SK-N-SH (cell line): ENCODE measurements at regions not wholly inside any gene's neighbourhood (a gene's known extent, or its start where the extent isn't known, plus 50 kb on each side); places are given as distances from the start of the nearest gene placed in this dataset.

Source experiments
- CTCF ChIA-PET: fragments of 300-600, 350-600 bp; formaldehyde crosslinking; extraction: SDS; loops from one replicate; lab custom pipeline; 2021; lab: Yijun Ruan, JAX
- POLR2A ChIA-PET: fragments of 350-600 bp; sonication (Branson Sonifier 250); formaldehyde crosslinking; extraction: SDS; loops from one replicate; lab custom pipeline; 2020; ENCODE audit warnings: antibody characterized with exemption, inconsistent platforms; lab: Yijun Ruan, JAX
- DNase-seq: peaks from one replicate; pipeline ENCODE4 v3.0.0; 2012
- H2AFZ ChIP-seq: fragments of 200-600 bp; sonication (generic); 2 replicates; pipeline ENCODE4 v1.8.1; 2016; ENCODE audit warnings: antibody characterized with exemption, mild to moderate bottlenecking, low read depth
- H3F3A ChIP-seq: fragments of 200-600 bp; sonication (generic); replicated peaks from 2 replicates; pipeline ENCODE3; 2016; ENCODE audit warnings: antibody characterized with exemption, mild to moderate bottlenecking; ENCODE audit not compliant: insufficient read depth
- H3K27ac ChIP-seq, 2 experiments: fragments of 200-500 bp in 1 of 2; fragments of 200-600 bp in 1 of 2; sonication (Bioruptor generic) in 1 of 2; sonication (generic), shearing (Covaris generic) in 1 of 2; 2 replicates each; pipeline versions ENCODE4 v1.5.1 to v1.6.1; 2014 to 2016; ENCODE audit warnings: low read depth in 2 of 2, inconsistent platforms in 1 of 2, low read length in 1 of 2, mild to moderate bottlenecking in 1 of 2, mixed read lengths in 1 of 2
- H3K27me3 ChIP-seq: fragments of 200-600 bp; sonication (generic), shearing (Covaris generic); 2 replicates; pipeline ENCODE4 v1.6.1; 2016; ENCODE audit warnings: mixed run types; ENCODE audit not compliant: insufficient read depth
- H3K36me3 ChIP-seq, 2 experiments: fragments of 200-500 bp in 1 of 2; fragments of 200-600 bp in 1 of 2; sonication (Bioruptor generic) in 1 of 2; sonication (generic) in 1 of 2; replicated peaks in 1 of 2; 2 replicates each; pipeline versions ENCODE3 to v1.5.1; 2014 to 2016; ENCODE audit warnings: low read length in 1 of 2, mild to moderate bottlenecking in 1 of 2; ENCODE audit not compliant: insufficient read depth in 2 of 2, control insufficient read depth in 1 of 2
- H3K4me1 ChIP-seq, 2 experiments: fragments of 200-500 bp in 1 of 2; fragments of 200-600 bp in 1 of 2; sonication (Bioruptor generic) in 1 of 2; sonication (generic), shearing (Covaris generic) in 1 of 2; 2 replicates each; pipeline versions ENCODE4 v1.5.1 to v1.6.1; 2014 to 2016; ENCODE audit warnings: low read depth in 1 of 2, low read length in 1 of 2, mixed run types in 1 of 2; ENCODE audit not compliant: insufficient read depth in 2 of 2, control insufficient read depth in 1 of 2
- H3K4me2 ChIP-seq: fragments of 200-600 bp; sonication (generic), shearing (Covaris generic); 2 replicates; pipeline ENCODE4 v1.6.1; 2017; ENCODE audit warnings: mixed run types
- H3K4me3 ChIP-seq, 2 experiments: fragments of 200-500 bp in 1 of 2; fragments of 200-600 bp in 1 of 2; sonication (Bioruptor generic) in 1 of 2; sonication (generic), shearing (Covaris generic) in 1 of 2; 2 replicates each; pipeline versions ENCODE4 v1.5.1 to v1.8.1; 2014 to 2016; ENCODE audit warnings: low read depth in 2 of 2, inconsistent platforms in 1 of 2, low read length in 1 of 2, mild to moderate bottlenecking in 1 of 2, mixed read lengths in 1 of 2, moderate library complexity in 1 of 2
- H3K79me2 ChIP-seq: fragments of 200-600 bp; sonication (generic); 2 replicates; pipeline ENCODE4 v1.8.1; 2017; ENCODE audit warnings: mild to moderate bottlenecking; ENCODE audit not compliant: insufficient read depth
- H3K9ac ChIP-seq: fragments of 200-600 bp; sonication (generic); 2 replicates; pipeline ENCODE4 v1.6.1; 2017; ENCODE audit warnings: mixed run types
- H3K9me2 ChIP-seq: fragments of 200-600 bp; sonication (generic); 2 replicates; pipeline ENCODE4 v1.6.1; 2017; ENCODE audit warnings: mixed run types
- H3K9me3 ChIP-seq: fragments of 200-600 bp; sonication (generic); 2 replicates; pipeline ENCODE4 v1.6.1; 2017; ENCODE audit warnings: mixed run types, mild to moderate bottlenecking, moderate library complexity
- H4K20me1 ChIP-seq: fragments of 200-600 bp; sonication (generic); 2 replicates; pipeline ENCODE4 v1.6.1; 2017; ENCODE audit warnings: mild to moderate bottlenecking, mixed run types; ENCODE audit not compliant: insufficient read depth
- FOSL2 ChIP-seq: IDR thresholded peaks from 2 replicates; pipeline ENCODE4 v1.4.0; 2012; ENCODE audit warnings: low read depth, mild to moderate bottlenecking, moderate library complexity, borderline replicate concordance
- FOXJ3 ChIP-seq: sonication (generic); formaldehyde crosslinking; IDR thresholded peaks from 2 replicates; pipeline ENCODE4 v1.5.1; 2020; ENCODE audit warnings: mild to moderate bottlenecking, missing genetic modification reagents
- JUND ChIP-seq: IDR thresholded peaks from 2 replicates; pipeline ENCODE4 v1.4.0; 2012
- MEF2A ChIP-seq: IDR thresholded peaks from 2 replicates; pipeline ENCODE4 v1.4.0; 2012; ENCODE audit warnings: low read depth, borderline replicate concordance
- PBX3 ChIP-seq: IDR thresholded peaks from 2 replicates; pipeline ENCODE4; 2012
- RCOR1 ChIP-seq: fragments of 150-350 bp; IDR thresholded peaks from 2 replicates; pipeline ENCODE4 v1.6.1; 2017; ENCODE audit warnings: antibody characterized with exemption, low read length
- RXRA ChIP-seq: IDR thresholded peaks from 2 replicates; pipeline ENCODE4 v1.4.0; 2012; ENCODE audit warnings: low read depth, mild to moderate bottlenecking, borderline replicate concordance
- SIN3A ChIP-seq: IDR thresholded peaks from 2 replicates; pipeline ENCODE4 v1.6.1; 2012; ENCODE audit warnings: low read depth, mild to moderate bottlenecking, low read length, moderate library complexity, borderline replicate concordance
- SMC3 ChIP-seq: IDR thresholded peaks from 2 replicates; pipeline ENCODE4 v1.6.1; 2012; ENCODE audit warnings: low read depth, low read length, improper control_type of control experiment
- TEAD4 ChIP-seq: IDR thresholded peaks from 2 replicates; pipeline ENCODE4 v1.4.0; 2012; ENCODE audit warnings: mild to moderate bottlenecking, borderline replicate concordance; ENCODE audit not compliant: insufficient read depth
- ZBTB33 ChIP-seq: IDR thresholded peaks from 2 replicates; pipeline ENCODE4 v1.4.0; 2012; ENCODE audit warnings: low read depth, borderline replicate concordance
- WGBS: methylation state at CpG from one replicate; pipeline ENCODE4 v1.1.6; 2017; ENCODE audit warnings: low lambda C conversion rate; 5-methylcytosine and 5-hydroxymethylcytosine counted together
- TF ChIP-seq, protein P1 (sequence below): IDR thresholded peaks from 2 replicates; pipeline ENCODE4 v1.6.1; 2012; ENCODE audit warnings: mild to moderate bottlenecking, low read depth, low read length, moderate library complexity
- TF ChIP-seq, protein P2 (sequence below): IDR thresholded peaks from 2 replicates; pipeline ENCODE4 v1.4.0; 2012; ENCODE audit warnings: low read depth, borderline replicate concordance

GRCh38 chr7:30212701-30213111 is 71.7 kb upstream of the ZNRF2 start:
- Histone ChIP-seq H3K27ac (no peak overlapping the region), H3K27me3 (no peaks in the 10 kb centered on the region), H3K4me2 (no peak overlapping the region), H3K4me3 (no peak overlapping the region), H3K9me3 (no peaks in the 10 kb centered on the region), H2AFZ (no peak overlapping the region), H3K9me2 (0 out of 2 replicates have a peak, but pooled peaks cover 2% of the 10 kb centered on the region), H3K4me1 (no peaks in the 10 kb centered on the region), H3K36me3 (no peaks in the 10 kb centered on the region), H3F3A (no peaks in the 10 kb centered on the region), H4K20me1 (no peaks in the 10 kb centered on the region), H3K79me2 (no peaks in the 10 kb centered on the region), H3K9ac (no peak overlapping the region)
- ChIA-PET CTCF (interaction anchor here (1.6 kb wide), 1 partner anchor 29 kb away, joined by 3 read pairs; no protein-coding TSS in a partner anchor), POLR2A (no interaction called here)
- no peak for TF ChIP-seq PBX3
- TF ChIP-seq, protein P1, sequence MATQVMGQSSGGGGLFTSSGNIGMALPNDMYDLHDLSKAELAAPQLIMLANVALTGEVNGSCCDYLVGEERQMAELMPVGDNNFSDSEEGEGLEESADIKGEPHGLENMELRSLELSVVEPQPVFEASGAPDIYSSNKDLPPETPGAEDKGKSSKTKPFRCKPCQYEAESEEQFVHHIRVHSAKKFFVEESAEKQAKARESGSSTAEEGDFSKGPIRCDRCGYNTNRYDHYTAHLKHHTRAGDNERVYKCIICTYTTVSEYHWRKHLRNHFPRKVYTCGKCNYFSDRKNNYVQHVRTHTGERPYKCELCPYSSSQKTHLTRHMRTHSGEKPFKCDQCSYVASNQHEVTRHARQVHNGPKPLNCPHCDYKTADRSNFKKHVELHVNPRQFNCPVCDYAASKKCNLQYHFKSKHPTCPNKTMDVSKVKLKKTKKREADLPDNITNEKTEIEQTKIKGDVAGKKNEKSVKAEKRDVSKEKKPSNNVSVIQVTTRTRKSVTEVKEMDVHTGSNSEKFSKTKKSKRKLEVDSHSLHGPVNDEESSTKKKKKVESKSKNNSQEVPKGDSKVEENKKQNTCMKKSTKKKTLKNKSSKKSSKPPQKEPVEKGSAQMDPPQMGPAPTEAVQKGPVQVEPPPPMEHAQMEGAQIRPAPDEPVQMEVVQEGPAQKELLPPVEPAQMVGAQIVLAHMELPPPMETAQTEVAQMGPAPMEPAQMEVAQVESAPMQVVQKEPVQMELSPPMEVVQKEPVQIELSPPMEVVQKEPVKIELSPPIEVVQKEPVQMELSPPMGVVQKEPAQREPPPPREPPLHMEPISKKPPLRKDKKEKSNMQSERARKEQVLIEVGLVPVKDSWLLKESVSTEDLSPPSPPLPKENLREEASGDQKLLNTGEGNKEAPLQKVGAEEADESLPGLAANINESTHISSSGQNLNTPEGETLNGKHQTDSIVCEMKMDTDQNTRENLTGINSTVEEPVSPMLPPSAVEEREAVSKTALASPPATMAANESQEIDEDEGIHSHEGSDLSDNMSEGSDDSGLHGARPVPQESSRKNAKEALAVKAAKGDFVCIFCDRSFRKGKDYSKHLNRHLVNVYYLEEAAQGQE: 0 out of 2 replicates have a peak, but pooled peaks have one; percentile 44
- TF ChIP-seq, protein P2, sequence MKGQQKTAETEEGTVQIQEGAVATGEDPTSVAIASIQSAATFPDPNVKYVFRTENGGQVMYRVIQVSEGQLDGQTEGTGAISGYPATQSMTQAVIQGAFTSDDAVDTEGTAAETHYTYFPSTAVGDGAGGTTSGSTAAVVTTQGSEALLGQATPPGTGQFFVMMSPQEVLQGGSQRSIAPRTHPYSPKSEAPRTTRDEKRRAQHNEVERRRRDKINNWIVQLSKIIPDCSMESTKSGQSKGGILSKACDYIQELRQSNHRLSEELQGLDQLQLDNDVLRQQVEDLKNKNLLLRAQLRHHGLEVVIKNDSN: no peak
- no peak for TF ChIP-seq JUND
- DNase-seq: no peak
- WGBS: 70% methylated on average over 7 of the region's 7 CpGs

GRCh38 chr7:30213637-30214036 is 70.8 kb upstream of the ZNRF2 start:
- Histone ChIP-seq H3K9ac (no peak overlapping the region), H3K27ac (no peak overlapping the region), H3K9me3 (no peaks in the 10 kb centered on the region), H3K36me3 (no peaks in the 10 kb centered on the region), H2AFZ (no peak overlapping the region), H3K4me2 (no peak overlapping the region), H3F3A (no peaks in the 10 kb centered on the region), H4K20me1 (no peaks in the 10 kb centered on the region), H3K27me3 (no peaks in the 10 kb centered on the region), H3K9me2 (0 out of 2 replicates have a peak, but pooled peaks cover 3% of the 10 kb centered on the region), H3K79me2 (no peaks in the 10 kb centered on the region), H3K4me3 (no peak overlapping the region), H3K4me1 (no peaks in the 10 kb centered on the region)
- ChIA-PET CTCF (interaction anchor here (0.8 kb wide), 1 partner anchor 10 kb away, joined by 3 read pairs; no protein-coding TSS in a partner anchor), POLR2A (no interaction called here)
- no peak for DNase-seq
- TF ChIP-seq MEF2A (no peak), RCOR1 (no peak), SIN3A (no peak), FOSL2 (no peak), RXRA (no peak), TEAD4 (no peak), FOXJ3 (CRISPR knock-in tag) (no peak), ZBTB33 (no peak), SMC3 (no peak)
- TF ChIP-seq, protein P1: no peak
- TF ChIP-seq, protein P2: no peak
